ENCODE measurements at regions not wholly inside any gene's neighbourhood (a gene's known extent, or its start where the extent isn't known, plus 50 kb on each side); places are given as distances from the start of the nearest gene placed in this dataset.

GRCh38 chr14:80080601-80081000 lies 130.7 kb downstream of the DIO2 start:
- Histone ChIP-seq H4K5ac (ENCODE audit: low read length) (no peak overlapping the region), H3K79me1 (ENCODE audit: low read length) (no peaks in the 10 kb centered on the region), H3K79me2 (ENCODE audit: control insufficient read depth, insufficient read depth, low read length) (no peaks in the 10 kb centered on the region), H3K56ac (ENCODE audit: low read length) (no peak overlapping the region), H4K8ac (ENCODE audit: low read depth, low read length) (no peak overlapping the region), H3K36me3 (ENCODE audit: control insufficient read depth, insufficient read depth, low read length) (no peaks in the 10 kb centered on the region), H3K4ac (ENCODE audit: low read depth, low read length) (no peak overlapping the region), H3K18ac (ENCODE audit: low read length) (no peak overlapping the region), H3K23ac (ENCODE audit: low read length) (no peak overlapping the region), H3K9ac (ENCODE audit: low read length) (no peak overlapping the region), H3K4me2 (ENCODE audit: low read length) (no peak overlapping the region), H2AK5ac (ENCODE audit: low read length) (no peak overlapping the region), H3K4me1 (ENCODE audit: control insufficient read depth, low read depth, low read length) (no peaks in the 10 kb centered on the region), H2BK15ac (replicated peaks; ENCODE audit: low read depth) (no peak overlapping the region), H2BK5ac (ENCODE audit: low read length) (no peak overlapping the region), H3K27me3 (ENCODE audit: insufficient read depth, low read length, poor library complexity) (no peaks in the 10 kb centered on the region), H3K4me3 (ENCODE audit: low read length) (no peak overlapping the region), H3K27ac (ENCODE audit: low read depth, low read length) (no peak overlapping the region), H2BK120ac (ENCODE audit: low read depth, low read length) (no peak overlapping the region)
- WGBS (ENCODE audit: extremely low coverage, insufficient coverage, low lambda C conversion rate), result no CpG with 5 or more reads among the region's 4 CpGs
- no peak for DNase-seq

- Histone ChIP-seq H3K79me2 (ENCODE audit: control insufficient read depth, insufficient read depth, low read length) (no peaks in the 10 kb centered on the region), H2BK5ac (ENCODE audit: low read length) (no peak overlapping the region), H2BK120ac (ENCODE audit: low read depth, low read length) (no peak overlapping the region), H3K27ac (ENCODE audit: low read depth, low read length) (no peak overlapping the region), H3K23ac (ENCODE audit: low read length) (no peak overlapping the region), H3K36me3 (ENCODE audit: control insufficient read depth, insufficient read depth, low read length) (no peaks in the 10 kb centered on the region), H3K9ac (ENCODE audit: low read length) (no peak overlapping the region), H3K4ac (ENCODE audit: low read depth, low read length) (no peak overlapping the region), H3K79me1 (ENCODE audit: low read length) (no peaks in the 10 kb centered on the region), H3K27me3 (ENCODE audit: insufficient read depth, low read length, poor library complexity) (no peaks in the 10 kb centered on the region), H4K5ac (ENCODE audit: low read length) (no peak overlapping the region), H3K4me2 (ENCODE audit: low read length) (no peak overlapping the region), H2AK5ac (ENCODE audit: low read length) (no peak overlapping the region), H3K56ac (ENCODE audit: low read length) (no peak overlapping the region), H2BK15ac (replicated peaks; ENCODE audit: low read depth) (no peak overlapping the region), H3K4me1 (ENCODE audit: control insufficient read depth, low read depth, low read length) (no peaks in the 10 kb centered on the region), H3K4me3 (ENCODE audit: low read length) (no peak overlapping the region), H4K8ac (ENCODE audit: low read depth, low read length) (no peak overlapping the region), H3K18ac (ENCODE audit: low read length) (no peak overlapping the region)
- DNase-seq, result no peak
- no CpG with 5 or more reads among the region's 1 CpG for WGBS (ENCODE audit: extremely low coverage, insufficient coverage, low lambda C conversion rate)
Observed at GRCh38 chr14:80078501-80078900, 132.8 kb downstream of the DIO2 start.

- H3K79me1 ChIP-seq (ENCODE audit: low read length), result no peaks in the 10 kb centered on the region
- H3K4me3 ChIP-seq (ENCODE audit: low read length), result no peak overlapping the region
- H2BK120ac ChIP-seq (ENCODE audit: low read depth, low read length), result no peak overlapping the region
- H3K27me3 ChIP-seq (ENCODE audit: insufficient read depth, low read length, poor library complexity), result no peaks in the 10 kb centered on the region
- no peaks in the 10 kb centered on the region for H3K36me3 ChIP-seq (ENCODE audit: control insufficient read depth, insufficient read depth, low read length)
- no peaks in the 10 kb centered on the region for H3K4me1 ChIP-seq (ENCODE audit: control insufficient read depth, low read depth, low read length)
- H3K4ac ChIP-seq (ENCODE audit: low read depth, low read length), result no peak overlapping the region
- H4K5ac ChIP-seq (ENCODE audit: low read length), result no peak overlapping the region
- no peak overlapping the region for H3K56ac ChIP-seq (ENCODE audit: low read length)
- H2BK15ac ChIP-seq (replicated peaks; ENCODE audit: low read depth), result no peak overlapping the region
- H3K4me2 ChIP-seq (ENCODE audit: low read length), result no peak overlapping the region
- no peak for DNase-seq
- H3K18ac ChIP-seq (ENCODE audit: low read length), result no peak overlapping the region
- H4K8ac ChIP-seq (ENCODE audit: low read depth, low read length), result no peak overlapping the region
- H3K27ac ChIP-seq (ENCODE audit: low read depth, low read length), result no peak overlapping the region
- no peak overlapping the region for H3K23ac ChIP-seq (ENCODE audit: low read length)
- no peak overlapping the region for H3K9ac ChIP-seq (ENCODE audit: low read length)
- no peaks in the 10 kb centered on the region for H3K79me2 ChIP-seq (ENCODE audit: control insufficient read depth, insufficient read depth, low read length)
- H2AK5ac ChIP-seq (ENCODE audit: low read length), result no peak overlapping the region
- no peak overlapping the region for H2BK5ac ChIP-seq (ENCODE audit: low read length)
Observed at GRCh38 chr14:80077262-80077661, 134.0 kb downstream of the DIO2 start.

GRCh38 chr14:80074900-80075574 lies 136.3 kb downstream of the DIO2 start:
- H3K79me1 ChIP-seq (ENCODE audit: low read length), result no peaks in the 10 kb centered on the region
- H3K23ac ChIP-seq (ENCODE audit: low read length), result no peak overlapping the region
- no peaks in the 10 kb centered on the region for H3K36me3 ChIP-seq (ENCODE audit: control insufficient read depth, insufficient read depth, low read length)
- no peak overlapping the region for H4K8ac ChIP-seq (ENCODE audit: low read depth, low read length)
- H3K18ac ChIP-seq (ENCODE audit: low read length), result no peak overlapping the region
- H3K9ac ChIP-seq (ENCODE audit: low read length), result no peak overlapping the region
- no peak overlapping the region for H2BK5ac ChIP-seq (ENCODE audit: low read length)
- no CpG with 5 or more reads among the region's 2 CpGs for WGBS (ENCODE audit: extremely low coverage, insufficient coverage, low lambda C conversion rate)
- H2BK15ac ChIP-seq (replicated peaks; ENCODE audit: low read depth), result no peak overlapping the region
- H3K79me2 ChIP-seq (ENCODE audit: control insufficient read depth, insufficient read depth, low read length), result no peaks in the 10 kb centered on the region
- no peak overlapping the region for H3K56ac ChIP-seq (ENCODE audit: low read length)
- no peak overlapping the region for H2BK120ac ChIP-seq (ENCODE audit: low read depth, low read length)
- H3K4me2 ChIP-seq (ENCODE audit: low read length), result no peak overlapping the region
- H3K4me1 ChIP-seq (ENCODE audit: control insufficient read depth, low read depth, low read length), result no peaks in the 10 kb centered on the region
- no peak overlapping the region for H4K5ac ChIP-seq (ENCODE audit: low read length)
- H3K4me3 ChIP-seq (ENCODE audit: low read length), result no peak overlapping the region
- no peak overlapping the region for H3K4ac ChIP-seq (ENCODE audit: low read depth, low read length)
- no peak for DNase-seq
- no peak overlapping the region for H3K27ac ChIP-seq (ENCODE audit: low read depth, low read length)
- H3K27me3 ChIP-seq (ENCODE audit: insufficient read depth, low read length, poor library complexity), result no peaks in the 10 kb centered on the region
- no peak overlapping the region for H2AK5ac ChIP-seq (ENCODE audit: low read length)

GRCh38 chr14:80059041-80059440 lies 152.3 kb downstream of the DIO2 start:
- Histone ChIP-seq H3K4me3 (ENCODE audit: low read length) (no peak overlapping the region), H3K23ac (ENCODE audit: low read length) (no peak overlapping the region), H3K18ac (ENCODE audit: low read length) (no peak overlapping the region), H2BK120ac (ENCODE audit: low read depth, low read length) (no peak overlapping the region), H3K9ac (ENCODE audit: low read length) (no peak overlapping the region), H3K79me1 (ENCODE audit: low read length) (no peaks in the 10 kb centered on the region), H3K27me3 (ENCODE audit: insufficient read depth, low read length, poor library complexity) (no peaks in the 10 kb centered on the region), H2BK15ac (replicated peaks; ENCODE audit: low read depth) (no peak overlapping the region), H2AK5ac (ENCODE audit: low read length) (no peak overlapping the region), H3K4me1 (ENCODE audit: control insufficient read depth, low read depth, low read length) (no peaks in the 10 kb centered on the region), H3K27ac (ENCODE audit: low read depth, low read length) (no peak overlapping the region), H3K56ac (ENCODE audit: low read length) (no peak overlapping the region), H2BK5ac (ENCODE audit: low read length) (no peak overlapping the region), H3K79me2 (ENCODE audit: control insufficient read depth, insufficient read depth, low read length) (no peaks in the 10 kb centered on the region), H3K36me3 (ENCODE audit: control insufficient read depth, insufficient read depth, low read length) (no peaks in the 10 kb centered on the region), H3K4ac (ENCODE audit: low read depth, low read length) (no peak overlapping the region), H4K5ac (ENCODE audit: low read length) (no peak overlapping the region), H3K4me2 (ENCODE audit: low read length) (no peak overlapping the region), H4K8ac (ENCODE audit: low read depth, low read length) (no peak overlapping the region)
- no CpG with 5 or more reads among the region's 2 CpGs for WGBS (ENCODE audit: extremely low coverage, insufficient coverage, low lambda C conversion rate)
- no peak for DNase-seq

GRCh38 chr14:80056497-80056801 lies 154.9 kb downstream of the DIO2 start:
- Histone ChIP-seq H3K79me1 (ENCODE audit: low read length) (no peaks in the 10 kb centered on the region), H4K5ac (ENCODE audit: low read length) (no peak overlapping the region), H3K27me3 (ENCODE audit: insufficient read depth, low read length, poor library complexity) (no peaks in the 10 kb centered on the region), H2AK5ac (ENCODE audit: low read length) (no peak overlapping the region), H3K9ac (ENCODE audit: low read length) (no peak overlapping the region), H3K4ac (ENCODE audit: low read depth, low read length) (no peak overlapping the region), H3K4me3 (ENCODE audit: low read length) (no peak overlapping the region), H3K36me3 (ENCODE audit: control insufficient read depth, insufficient read depth, low read length) (no peaks in the 10 kb centered on the region), H3K56ac (ENCODE audit: low read length) (no peak overlapping the region), H3K18ac (ENCODE audit: low read length) (no peak overlapping the region), H4K8ac (ENCODE audit: low read depth, low read length) (no peak overlapping the region), H3K4me1 (ENCODE audit: control insufficient read depth, low read depth, low read length) (no peaks in the 10 kb centered on the region), H3K79me2 (ENCODE audit: control insufficient read depth, insufficient read depth, low read length) (no peaks in the 10 kb centered on the region), H2BK15ac (replicated peaks; ENCODE audit: low read depth) (no peak overlapping the region), H2BK120ac (ENCODE audit: low read depth, low read length) (no peak overlapping the region), H3K27ac (ENCODE audit: low read depth, low read length) (no peak overlapping the region), H3K23ac (ENCODE audit: low read length) (no peak overlapping the region), H3K4me2 (ENCODE audit: low read length) (no peak overlapping the region), H2BK5ac (ENCODE audit: low read length) (no peak overlapping the region)
- WGBS (ENCODE audit: extremely low coverage, insufficient coverage, low lambda C conversion rate), result no CpG with 5 or more reads among the region's 4 CpGs
- DNase-seq, result no peak
